HG02759 (cell line): ENCODE measurements at regions not wholly inside any gene's neighbourhood (a gene's known extent, or its start where the extent isn't known, plus 50 kb on each side); places are given as distances from the start of the nearest gene placed in this dataset.

Experiments
- ATAC-seq: cut with Tn5 transposase; IDR thresholded peaks from one replicate; pipeline ENCODE4 v1.9.1; 2021; ENCODE audit warnings: mild to moderate bottlenecking, moderate library complexity; ENCODE audit not compliant: unreplicated experiment

- no peak for ATAC-seq
These were observed 144.1 kb downstream of the SOCS6 start for GRCh38 chr18:70432804-70433400.

GRCh38 chr18:70431203-70431624 lies 142.4 kb downstream of the SOCS6 start:
- ATAC-seq: no peak

GRCh38 chr18:70430501-70431173 lies 141.8 kb downstream of the SOCS6 start:
- no peak for ATAC-seq

GRCh38 chr18:70429847-70430500 lies 141.1 kb downstream of the SOCS6 start:
- no peak for ATAC-seq

GRCh38 chr18:70428439-70428838 lies 139.6 kb downstream of the SOCS6 start:
- peak; percentile 99 for ATAC-seq

GRCh38 chr18:70426818-70427217 lies 138.0 kb downstream of the SOCS6 start:
- ATAC-seq: no peak

GRCh38 chr18:70425236-70425635 lies 136.4 kb downstream of the SOCS6 start:
- ATAC-seq: no peak

GRCh38 chr18:70423988-70424387 lies 135.1 kb downstream of the SOCS6 start:
- no peak for ATAC-seq

GRCh38 chr18:70423120-70423519 lies 134.3 kb downstream of the SOCS6 start:
- no peak for ATAC-seq

- no peak for ATAC-seq
These were observed 133.6 kb downstream of the SOCS6 start for GRCh38 chr18:70422391-70422965.

GRCh38 chr18:70421471-70422390 lies 132.9 kb downstream of the SOCS6 start:
- no peak for ATAC-seq

- ATAC-seq: no peak
These were observed 131.5 kb downstream of the SOCS6 start for GRCh38 chr18:70420146-70420898.

GRCh38 chr18:70419526-70419925 lies 130.7 kb downstream of the SOCS6 start:
- no peak for ATAC-seq

GRCh38 chr18:70418546-70419311 lies 129.9 kb downstream of the SOCS6 start:
- peak; percentile 99 for ATAC-seq

- no peak for ATAC-seq
These were observed 129.0 kb downstream of the SOCS6 start for GRCh38 chr18:70417847-70418246.

- ATAC-seq: no peak
These were observed 127.7 kb downstream of the SOCS6 start for GRCh38 chr18:70416496-70416895.

- ATAC-seq: no peak
These were observed 127.1 kb downstream of the SOCS6 start for GRCh38 chr18:70415823-70416488.

GRCh38 chr18:70414315-70414900 lies 125.6 kb downstream of the SOCS6 start:
- ATAC-seq: no peak
